GM21360 (cell line): ENCODE measurements at regions not wholly inside any gene's neighbourhood (a gene's known extent, or its start where the extent isn't known, plus 50 kb on each side); places are given as distances from the start of the nearest gene placed in this dataset.

Experiments
- ATAC-seq: cut with Tn5 transposase; IDR thresholded peaks from one replicate; pipeline ENCODE4 v1.9.1; 2021; ENCODE audit warnings: mild to moderate bottlenecking, moderate library complexity; ENCODE audit not compliant: unreplicated experiment

GRCh38 chr15:89421219-89421618 lies 75.2 kb downstream of the RHCG start:
- no peak for ATAC-seq

DNA sequence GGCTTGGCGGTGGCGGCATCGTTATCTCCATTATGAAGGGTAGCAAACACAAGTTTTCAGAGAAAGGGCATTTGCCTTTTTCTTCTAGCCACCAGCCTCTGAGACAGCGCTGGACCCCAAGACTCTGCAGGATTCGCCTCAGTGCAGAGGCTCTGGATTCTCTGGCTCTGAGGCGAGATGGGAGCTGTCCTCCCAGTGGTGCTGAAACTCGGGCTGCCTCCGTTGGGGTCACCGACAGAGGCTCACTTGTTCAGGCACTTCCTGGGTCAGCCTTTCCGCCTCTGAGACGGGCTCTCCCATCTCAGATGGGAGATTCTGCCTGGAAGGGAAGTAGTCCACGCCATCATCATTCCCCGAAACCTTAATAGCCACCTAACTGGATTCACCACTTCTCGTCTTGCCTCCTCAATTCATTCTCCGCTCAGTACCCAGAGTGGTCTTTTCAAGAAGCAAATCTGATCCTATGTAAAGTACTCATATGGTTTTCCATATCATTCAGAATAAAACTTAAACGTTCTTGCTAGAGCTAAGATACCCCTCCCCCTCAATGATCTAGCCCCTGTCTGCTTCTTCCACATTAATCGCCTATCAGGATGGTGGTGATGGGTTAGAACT lies 76.9 kb downstream of the RHCG start:
- ATAC-seq: no peak

DNA sequence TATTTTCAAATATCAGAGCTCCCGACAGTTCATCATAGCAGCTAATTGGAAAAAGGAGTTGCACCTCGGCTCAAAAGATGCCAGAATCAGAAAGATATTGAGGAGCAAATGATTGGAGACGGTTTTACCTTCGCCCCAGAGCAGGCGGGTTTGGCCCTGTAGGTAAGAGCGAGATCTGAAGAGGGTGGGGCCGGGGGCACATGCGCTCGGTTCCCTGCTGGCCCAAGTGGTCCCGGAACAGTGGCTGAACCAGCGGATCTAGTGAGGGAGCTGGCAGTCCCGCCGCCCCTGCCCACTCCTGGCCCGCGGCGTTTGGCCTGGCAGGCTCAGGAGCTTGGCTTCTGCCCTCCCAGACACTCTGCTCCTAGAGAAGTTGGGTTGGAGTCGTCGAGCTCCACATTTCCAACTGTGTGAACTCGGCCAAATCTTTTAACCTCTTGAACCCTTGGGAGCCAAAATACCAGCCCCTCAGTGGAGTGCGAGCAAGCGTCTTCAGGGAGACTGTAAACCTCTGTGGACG lies 79.1 kb downstream of the RHCG start:
- no peak for ATAC-seq

DNA sequence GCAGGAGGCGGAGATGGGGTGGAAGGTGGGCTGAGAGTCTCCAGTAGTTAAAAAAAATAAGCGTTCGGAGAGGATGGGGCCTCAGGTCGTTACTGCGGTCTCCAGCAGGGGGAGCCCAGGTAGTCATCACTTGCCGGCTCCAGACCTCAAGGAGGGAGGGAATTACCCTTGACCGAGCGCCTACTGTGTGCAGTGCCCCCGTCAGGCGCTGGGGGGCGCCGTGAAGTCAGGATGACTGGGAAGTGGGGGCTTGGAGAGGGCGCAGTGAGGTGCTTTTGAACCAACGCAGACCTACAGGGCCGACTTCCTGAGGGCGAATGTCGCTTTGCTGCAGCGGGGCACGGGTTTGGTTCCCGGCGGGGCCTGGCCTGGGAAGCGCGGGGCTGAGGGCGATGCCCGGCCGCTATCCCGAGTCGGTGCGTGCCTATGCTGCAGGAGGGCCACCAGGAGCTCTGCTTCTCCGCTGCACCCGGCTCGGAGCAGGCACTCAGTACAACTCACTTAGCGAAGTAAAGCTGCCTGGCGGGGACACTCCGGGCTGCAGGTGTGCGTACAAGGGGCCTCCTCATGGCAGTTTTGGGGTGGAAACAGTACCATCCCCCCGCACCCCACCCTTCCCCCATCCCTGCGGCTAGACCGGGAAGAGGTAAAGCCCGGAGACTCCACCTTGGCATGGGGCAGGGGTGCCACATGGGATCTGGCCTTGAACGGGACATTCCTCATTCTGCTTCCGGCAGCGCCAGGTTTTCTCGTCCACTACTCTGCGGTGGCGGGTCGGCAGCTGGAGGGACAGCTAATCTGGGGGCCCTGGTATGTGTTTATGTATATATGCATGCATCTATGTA lies 79.8 kb downstream of the RHCG start:
- peak; percentile 72 for ATAC-seq

GRCh38 chr15:89414571-89414970 lies 79.9 kb upstream of the POLG start:
- no peak for ATAC-seq

DNA sequence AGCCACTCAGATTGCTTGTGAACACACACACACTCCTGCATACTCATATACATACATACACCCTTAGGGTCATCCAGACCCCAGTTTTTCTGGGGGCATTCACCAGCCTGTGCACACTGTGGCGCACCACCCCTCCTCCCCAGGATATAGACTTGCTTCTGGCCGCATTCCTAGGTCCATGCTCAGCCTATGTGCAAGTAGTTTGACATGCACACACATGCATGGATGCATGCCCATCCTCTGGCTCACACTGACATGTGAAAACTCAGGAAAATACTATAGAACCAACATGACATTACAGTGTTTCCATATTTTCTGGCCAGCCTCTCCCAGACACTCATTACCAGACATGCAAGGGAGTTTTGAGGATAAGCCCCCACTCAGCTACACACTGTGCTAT lies 79.3 kb upstream of the POLG start:
- no peak for ATAC-seq

- ATAC-seq: no peak
Observed at GRCh38 chr15:89412905-89413411, 78.3 kb upstream of the POLG start.

- ATAC-seq: no peak
Observed at GRCh38 chr15:89410039-89410435, 75.4 kb upstream of the POLG start.

- ATAC-seq: no peak
Observed at GRCh38 chr15:89409184-89410038, 74.8 kb upstream of the POLG start.

DNA sequence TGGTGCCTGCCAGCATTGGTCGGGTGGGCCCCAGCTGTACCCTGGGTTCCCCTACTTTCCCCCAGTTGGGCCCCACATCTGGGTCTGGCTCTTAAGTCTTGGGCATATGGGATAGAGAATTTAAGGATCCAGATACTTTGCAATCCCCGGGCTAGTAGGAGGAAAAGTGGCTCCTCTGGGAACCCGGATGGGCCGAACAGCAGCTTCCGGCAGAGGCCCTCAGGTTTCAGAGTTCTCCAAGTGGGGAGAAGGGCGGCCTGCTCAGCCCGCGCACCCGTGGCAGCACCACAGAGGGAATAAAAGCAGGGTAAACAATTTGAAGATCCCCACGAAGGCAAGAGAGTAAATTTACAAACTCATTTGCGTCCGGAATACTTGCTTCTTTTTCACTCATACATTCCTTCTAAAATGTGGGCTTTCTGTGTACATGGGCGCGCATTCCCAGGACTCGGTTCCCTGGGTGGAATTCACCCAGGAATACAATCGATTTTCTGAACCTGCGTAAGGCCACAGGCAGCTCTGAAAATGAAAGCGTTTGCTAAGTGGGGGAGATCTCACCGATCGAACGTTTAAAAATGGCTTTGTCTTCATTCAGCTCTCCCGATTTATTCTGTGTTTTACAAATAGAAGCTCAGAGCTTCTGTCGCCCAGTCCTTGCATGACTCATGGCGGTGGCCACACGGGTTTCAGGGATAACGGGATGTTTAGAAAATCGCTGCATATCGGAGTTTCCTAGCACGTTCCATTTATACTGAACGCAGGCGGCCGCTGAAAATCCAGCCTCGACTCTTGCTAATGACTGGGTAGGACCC lies 74.0 kb upstream of the POLG start:
- no peak for ATAC-seq

- no peak for ATAC-seq
Observed at GRCh38 chr15:89406940-89407607, 72.5 kb upstream of the POLG start.

DNA sequence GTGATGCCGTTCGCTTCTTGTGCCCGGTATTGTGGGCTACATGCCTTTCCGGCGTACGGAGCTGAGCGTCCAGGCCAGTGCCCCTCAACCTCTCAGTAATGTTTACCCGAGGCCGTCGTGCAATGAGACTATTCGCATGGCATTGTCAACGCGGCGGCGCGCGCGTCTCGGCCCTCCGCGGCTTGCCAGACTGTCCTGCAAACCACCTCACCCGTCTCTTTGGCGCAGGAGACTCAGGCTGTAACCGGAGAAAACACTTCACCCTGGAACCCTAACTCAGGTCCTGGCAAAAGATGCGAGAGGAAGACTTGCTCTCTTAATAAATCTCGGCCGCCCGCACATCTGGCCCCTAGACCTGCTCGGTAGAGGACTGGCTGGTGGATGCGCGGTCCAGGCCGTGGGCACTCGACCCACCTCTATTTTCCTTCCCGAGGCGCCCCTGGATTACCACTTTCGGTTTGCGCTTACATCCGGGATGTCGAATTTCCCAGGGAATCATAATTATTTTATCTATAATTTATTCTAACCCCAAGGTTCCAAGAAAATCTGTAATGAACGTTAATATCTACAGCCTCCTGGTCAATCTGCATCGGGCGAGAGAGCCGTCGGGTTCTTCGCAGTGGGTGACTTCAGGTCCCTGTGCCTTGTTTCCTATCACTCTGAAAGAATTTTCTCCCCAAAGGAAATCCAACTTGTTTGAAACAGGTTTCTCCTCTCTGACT lies 71.8 kb upstream of the POLG start:
- ATAC-seq: no peak

DNA sequence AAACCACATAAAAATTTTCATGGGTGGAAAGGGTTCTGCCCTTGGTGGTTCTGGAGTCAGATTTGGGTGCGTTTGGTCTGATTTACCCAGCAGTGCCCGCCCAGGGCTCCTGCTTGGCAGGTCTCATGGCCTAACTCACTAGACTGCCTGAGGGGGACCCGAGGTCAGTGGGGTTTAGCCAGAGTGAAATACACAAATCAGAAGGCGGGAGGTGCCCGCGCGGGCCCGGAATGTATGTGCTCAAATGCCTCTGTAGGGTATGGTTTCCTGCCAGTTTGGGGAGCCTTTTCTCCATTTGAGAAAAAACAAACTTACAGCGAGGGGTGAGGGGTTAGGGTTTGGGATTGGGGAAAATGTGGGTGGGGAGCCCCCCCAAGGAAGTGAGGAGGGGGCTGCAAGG lies 70.9 kb upstream of the POLG start:
- ATAC-seq: no peak

DNA sequence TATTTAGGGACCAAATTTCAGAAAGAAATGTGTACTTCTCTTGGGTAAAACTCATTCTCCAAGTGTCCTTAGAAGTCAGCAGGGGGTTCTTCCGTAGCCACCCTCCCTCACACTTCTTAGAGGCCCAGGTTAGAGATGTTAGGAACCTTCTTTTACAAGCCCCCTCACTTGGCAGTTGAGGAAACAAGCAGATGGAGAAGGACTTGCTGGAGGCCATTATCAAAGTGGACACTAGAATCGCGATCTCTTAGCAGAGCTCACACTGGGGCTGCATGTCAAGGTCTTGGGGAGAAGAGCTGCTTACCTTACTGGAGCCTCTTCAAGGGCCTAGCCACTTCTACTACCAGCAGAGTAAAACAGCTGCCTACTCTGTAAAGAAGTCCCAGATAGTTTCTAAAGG lies 69.4 kb upstream of the POLG start:
- no peak for ATAC-seq

DNA sequence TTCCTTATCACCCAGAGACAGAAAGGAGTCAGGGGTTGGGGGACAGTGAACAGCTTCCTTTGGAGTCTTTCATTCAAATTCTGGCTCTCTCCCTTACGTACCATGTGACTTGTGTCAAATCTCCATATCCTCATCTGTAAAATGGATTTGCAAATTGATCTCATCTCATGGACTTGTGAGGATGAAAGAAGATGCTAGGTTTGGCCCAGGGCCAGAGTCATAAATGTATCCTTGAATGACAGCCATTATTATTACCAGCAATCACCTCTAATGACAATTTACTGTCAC lies 67.8 kb upstream of the POLG start:
- no peak for ATAC-seq

GRCh38 chr15:89401631-89402517 lies 67.2 kb upstream of the POLG start:
- no peak for ATAC-seq

GRCh38 chr15:89400782-89401545 lies 66.3 kb upstream of the POLG start:
- no peak for ATAC-seq
